HL-60 (cell line): ENCODE measurements at regions not wholly inside any gene's neighbourhood (a gene's known extent, or its start where the extent isn't known, plus 50 kb on each side); places are given as distances from the start of the nearest gene placed in this dataset.

Source experiments
- DNase-seq, 2 experiments: peaks; one replicate each; pipeline ENCODE4 v3.0.0-alpha.2; 2010 to 2020; ENCODE audit warnings: low read depth in 1 of 2, low spot score in 1 of 2
- H3K27ac ChIP-seq: fragments of 250-450 bp; sonication (Bioruptor Pico); replicated peaks from 2 replicates; pipeline ENCODE4 v1.5.1; 2020; ENCODE audit warnings: mild to moderate bottlenecking, moderate library complexity
- H3K27me3 ChIP-seq: fragments of 250-450 bp; sonication (Bioruptor Pico); 2 replicates; pipeline ENCODE4 v1.5.1; 2021; ENCODE audit warnings: mild to moderate bottlenecking, moderate library complexity; ENCODE audit not compliant: insufficient read depth, poor library complexity, severe bottlenecking
- H3K4me3 ChIP-seq: replicated peaks from 2 replicates; pipeline ENCODE4 v1.5.1; 2011; ENCODE audit warnings: mild to moderate bottlenecking, control low read depth, low read length; ENCODE audit not compliant: insufficient read depth
- CTCF ChIP-seq: IDR thresholded peaks from one replicate; pipeline ENCODE4 v1.5.1; 2011; ENCODE audit warnings: low read length, control low read depth, inconsistent platforms; ENCODE audit not compliant: insufficient read depth
- GABPA ChIP-seq: IDR thresholded peaks from 2 replicates; pipeline ENCODE4 v1.6.1; 2012; ENCODE audit warnings: low read depth
- POLR2AphosphoS5 ChIP-seq: IDR thresholded peaks from 2 replicates; pipeline ENCODE4 v1.6.1; 2012; ENCODE audit warnings: low read depth
- REST ChIP-seq: IDR thresholded peaks from 2 replicates; pipeline ENCODE4 v1.6.1; 2012; ENCODE audit warnings: low read depth; ENCODE audit not compliant: insufficient replicate concordance
- SPI1 ChIP-seq: IDR thresholded peaks from 2 replicates; pipeline ENCODE4 v1.6.1; 2012; ENCODE audit warnings: low read depth, mild to moderate bottlenecking, borderline replicate concordance

- Histone ChIP-seq H3K4me3 (no peak overlapping the region), H3K27me3 (no peaks in the 10 kb centered on the region), H3K27ac (no peak overlapping the region)
- TF ChIP-seq REST, result no peak
- no peak for TF ChIP-seq GABPA
- no peak for TF ChIP-seq POLR2AphosphoS5
- DNase-seq, result no peak
Observed at GRCh38 chr4:79632114-79632513, 224.1 kb upstream of the GK2 start.

DNA sequence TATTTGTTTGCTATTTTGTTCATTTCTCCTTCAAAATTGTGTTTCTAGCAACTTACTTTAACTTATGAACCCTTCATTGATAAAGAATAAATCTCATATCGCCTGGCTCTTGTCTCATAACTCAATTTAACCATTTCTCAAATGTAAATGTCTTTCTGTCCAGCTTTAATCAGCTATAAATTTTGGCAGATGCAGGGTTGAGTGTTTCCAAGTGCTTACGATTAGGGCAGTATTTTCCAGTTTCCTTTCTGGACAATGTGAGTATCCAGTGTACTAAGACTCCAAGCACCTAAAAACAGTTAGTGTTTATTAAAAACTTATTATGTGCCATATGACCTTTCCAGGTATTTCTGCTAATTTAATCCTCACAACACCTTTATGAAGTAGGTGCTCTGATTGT lies 218.6 kb upstream of the GK2 start:
- no peak for TF ChIP-seq REST
- TF ChIP-seq POLR2AphosphoS5, result no peak
- no peak for TF ChIP-seq CTCF
- no peak for TF ChIP-seq GABPA
- TF ChIP-seq SPI1, result no peak
- Histone ChIP-seq H3K4me3 (no peak overlapping the region), H3K27ac (no peak overlapping the region), H3K27me3 (no peaks in the 10 kb centered on the region)
- no peak for DNase-seq

DNA sequence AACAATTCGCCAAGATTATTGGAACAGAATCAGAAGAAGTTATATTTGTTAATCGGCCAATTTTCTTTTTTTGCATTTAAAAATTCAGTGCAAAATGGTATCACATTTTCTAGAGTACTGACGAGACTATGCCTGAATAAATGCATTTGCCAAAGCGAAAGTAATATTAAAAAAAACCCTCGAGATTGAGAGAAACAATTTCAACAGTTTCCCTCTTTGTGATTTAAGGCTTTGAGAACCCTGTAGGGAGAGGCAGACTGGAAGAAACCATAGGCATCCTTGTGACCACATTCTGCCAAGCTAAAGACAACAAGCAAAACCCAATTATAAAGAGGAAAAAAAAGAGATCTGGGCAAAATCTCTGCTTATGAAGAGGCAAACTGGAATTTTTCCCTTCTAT lies 218.1 kb upstream of the GK2 start:
- Histone ChIP-seq H3K27me3 (no peaks in the 10 kb centered on the region), H3K27ac (no peak overlapping the region), H3K4me3 (no peak overlapping the region)
- no peak for DNase-seq
- no peak for TF ChIP-seq SPI1
- no peak for TF ChIP-seq CTCF
- no peak for TF ChIP-seq GABPA
- TF ChIP-seq REST, result no peak
- TF ChIP-seq POLR2AphosphoS5, result no peak

- no peak overlapping the region for H3K27ac ChIP-seq
- TF ChIP-seq CTCF (no peak), POLR2AphosphoS5 (no peak), SPI1 (no peak), REST (no peak)
- H3K4me3 ChIP-seq, result no peak overlapping the region
- no peak for DNase-seq
- H3K27me3 ChIP-seq, result no peaks in the 10 kb centered on the region
Observed at GRCh38 chr4:79625361-79625760, 217.3 kb upstream of the GK2 start.
